ENCODE measurements at regions not wholly inside any gene's neighbourhood (a gene's known extent, or its start where the extent isn't known, plus 50 kb on each side); places are given as distances from the start of the nearest gene placed in this dataset.
A peak's percentile ranks its signal among the peaks of the same experiment; 100 is the strongest.

DNA sequence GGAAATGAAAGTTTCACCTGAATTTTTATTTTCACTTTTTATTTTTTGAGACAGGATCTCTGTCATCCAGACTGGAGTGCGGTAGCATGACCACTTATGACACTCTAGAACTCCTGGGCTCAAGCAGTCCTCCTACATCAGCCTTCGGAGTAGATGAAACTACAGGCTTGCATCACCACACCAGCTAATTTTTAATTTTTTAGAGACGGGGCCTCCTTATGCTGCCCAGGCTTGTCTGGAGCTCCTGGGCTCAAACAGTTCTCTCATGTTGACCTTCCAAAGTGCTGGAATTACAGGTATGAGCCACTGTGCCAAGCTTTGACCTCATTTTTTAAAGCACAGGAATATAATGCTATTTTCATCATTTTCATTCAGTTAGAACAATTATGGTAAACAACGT, 297.0 kb upstream of the KLHL1 start:
- no peak overlapping the region for H3K27ac ChIP-seq (ENCODE audit: low read depth in 1 of 3, low read length in 2 of 3)
- no peaks in the 10 kb centered on the region for H3K36me3 ChIP-seq (ENCODE audit: control insufficient read depth in 3 of 3, insufficient read depth in 2 of 3, low read depth in 1 of 3, low read length in 3 of 3)
- FAIRE-seq (no peak), DNase-seq (no peak)
- no peaks in the 10 kb centered on the region for H3K27me3 ChIP-seq (ENCODE audit: control insufficient read depth in 3 of 3, insufficient read depth in 3 of 3, low read length in 3 of 3)
- no peaks in the 10 kb centered on the region for H3K4me1 ChIP-seq (ENCODE audit: control insufficient read depth in 3 of 3, insufficient read depth in 2 of 3, low read depth in 1 of 3, low read length in 2 of 3)
- no peaks in the 10 kb centered on the region for H3K9me3 ChIP-seq (ENCODE audit: control insufficient read depth in 2 of 2, insufficient read depth in 1 of 2, low read depth in 1 of 2, low read length in 1 of 2)
- WGBS, 3 donors, result 78 to 89% (median 82%) methylated on average over 4 of the region's 4 CpGs
- no peak overlapping the region for H3K4me3 ChIP-seq (ENCODE audit: low read depth in 1 of 3, low read length in 3 of 3)

DNA sequence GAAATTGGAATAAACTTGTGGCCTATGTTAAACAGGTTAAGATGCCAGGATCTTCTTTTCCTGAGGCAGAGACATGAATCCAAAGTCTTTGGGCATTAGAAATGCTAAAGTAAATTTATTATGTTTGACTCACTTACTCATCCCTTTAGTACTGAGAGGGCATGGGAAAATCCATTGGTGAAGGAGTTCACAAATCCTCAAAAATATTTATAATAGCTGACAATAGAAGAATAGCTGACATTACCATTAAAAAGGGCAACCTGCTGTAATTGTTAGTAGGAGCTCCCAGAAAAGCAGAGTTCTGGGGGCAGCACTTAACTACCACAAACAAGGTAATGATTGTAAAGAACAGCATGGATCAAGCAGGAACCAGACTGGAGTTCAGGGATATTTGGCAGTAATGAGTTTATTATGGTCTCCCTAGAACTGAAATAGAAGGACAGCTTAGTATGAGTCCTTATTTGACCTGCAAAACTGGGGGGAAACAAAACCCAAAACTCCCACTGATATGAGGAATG, 285.8 kb upstream of the KLHL1 start:
- H3K4me1 ChIP-seq (ENCODE audit: control insufficient read depth in 3 of 3, insufficient read depth in 2 of 3, low read depth in 1 of 3, low read length in 2 of 3), result peaks cover 0 to 3% (median 2%) of the 10 kb centered on the region in 3 donors
- DNase-seq, result no peak
- H3K36me3 ChIP-seq (ENCODE audit: control insufficient read depth in 3 of 3, insufficient read depth in 2 of 3, low read depth in 1 of 3, low read length in 3 of 3), result no peaks in the 10 kb centered on the region
- no peak overlapping the region for H3K27ac ChIP-seq (ENCODE audit: low read depth in 1 of 3, low read length in 2 of 3)
- H3K9me3 ChIP-seq (ENCODE audit: control insufficient read depth in 2 of 2, insufficient read depth in 1 of 2, low read depth in 1 of 2, low read length in 1 of 2), result no peaks in the 10 kb centered on the region
- H3K4me3 ChIP-seq (ENCODE audit: low read depth in 1 of 3, low read length in 3 of 3), result no peak overlapping the region
- H3K27me3 ChIP-seq (ENCODE audit: control insufficient read depth in 3 of 3, insufficient read depth in 3 of 3, low read length in 3 of 3), result no peaks in the 10 kb centered on the region
- no peak for FAIRE-seq

DNA sequence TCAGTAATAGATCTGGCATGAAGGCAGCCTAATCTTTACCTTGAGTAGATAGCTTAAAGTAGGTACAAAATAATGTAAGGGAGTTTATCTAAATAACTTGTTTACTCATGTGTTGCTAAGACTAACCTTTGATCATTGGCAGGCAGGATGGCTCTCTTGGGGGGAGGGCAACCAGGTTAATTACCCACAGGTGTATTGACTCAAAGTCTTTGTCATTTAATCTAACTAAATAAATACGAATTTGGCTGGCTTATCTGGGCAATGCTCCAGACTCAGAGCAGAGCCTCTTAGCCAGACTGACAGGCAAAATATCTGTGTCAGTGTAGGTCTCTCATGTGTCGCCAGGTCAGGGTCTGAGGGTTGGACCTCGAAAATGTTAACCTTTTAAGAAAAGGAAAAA, 283.4 kb upstream of the KLHL1 start:
- H3K9me3 ChIP-seq (ENCODE audit: control insufficient read depth in 2 of 2, insufficient read depth in 1 of 2, low read depth in 1 of 2, low read length in 1 of 2), result no peaks in the 10 kb centered on the region
- H3K4me3 ChIP-seq (ENCODE audit: low read depth in 1 of 3, low read length in 3 of 3), result no peak overlapping the region
- peak; percentile 61 to 92 for DNase-seq
- H3K4me1 ChIP-seq (ENCODE audit: control insufficient read depth in 3 of 3, insufficient read depth in 2 of 3, low read depth in 1 of 3, low read length in 2 of 3), result peaks cover 0 to 3% (median 2%) of the 10 kb centered on the region in 3 donors
- H3K27ac ChIP-seq (ENCODE audit: low read depth in 1 of 3, low read length in 2 of 3), result no peak overlapping the region
- no peak for FAIRE-seq
- H3K36me3 ChIP-seq (ENCODE audit: control insufficient read depth in 3 of 3, insufficient read depth in 2 of 3, low read depth in 1 of 3, low read length in 3 of 3), result no peaks in the 10 kb centered on the region
- H3K27me3 ChIP-seq (ENCODE audit: control insufficient read depth in 3 of 3, insufficient read depth in 3 of 3, low read length in 3 of 3), result no peaks in the 10 kb centered on the region
- WGBS, 3 donors, result 9 to 31% (median 14%) methylated on average over 3 of the region's 3 CpGs

DNA sequence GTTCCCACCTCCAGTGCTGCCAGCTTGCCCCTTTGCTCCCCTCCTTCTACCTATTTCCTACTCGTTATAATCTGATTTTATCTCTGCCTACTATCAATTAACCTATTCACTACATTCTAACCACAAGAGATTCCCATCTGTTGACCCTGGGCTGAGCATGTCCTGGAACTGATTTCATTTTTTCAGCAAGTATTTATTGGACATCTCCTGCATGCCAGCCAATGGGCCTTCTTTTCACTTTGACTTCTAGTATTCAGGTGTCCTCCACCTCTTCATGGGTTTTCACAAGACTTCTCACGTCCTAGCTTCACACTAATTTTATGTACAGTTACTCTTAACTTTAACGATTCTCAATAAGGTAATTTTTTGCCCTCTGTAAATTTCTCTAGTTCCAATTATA, 282.7 kb upstream of the KLHL1 start:
- 27 to 57% (median 40%) methylated on average over 3 of the region's 3 CpGs for WGBS, 3 donors
- Histone ChIP-seq H3K9me3 (ENCODE audit: control insufficient read depth in 2 of 2, insufficient read depth in 1 of 2, low read depth in 1 of 2, low read length in 1 of 2) (peaks cover 0 to 1% of the 10 kb centered on the region in 2 donors), H3K27me3 (ENCODE audit: control insufficient read depth in 3 of 3, insufficient read depth in 3 of 3, low read length in 3 of 3) (no peaks in the 10 kb centered on the region), H3K27ac (ENCODE audit: low read depth in 1 of 3, low read length in 2 of 3) (no peak overlapping the region), H3K4me3 (ENCODE audit: low read depth in 1 of 3, low read length in 3 of 3) (no peak overlapping the region), H3K36me3 (ENCODE audit: control insufficient read depth in 3 of 3, insufficient read depth in 2 of 3, low read depth in 1 of 3, low read length in 3 of 3) (no peaks in the 10 kb centered on the region), H3K4me1 (ENCODE audit: control insufficient read depth in 3 of 3, insufficient read depth in 2 of 3, low read depth in 1 of 3, low read length in 2 of 3) (peaks cover 0 to 3% (median 2%) of the 10 kb centered on the region in 3 donors)
- DNase-seq, result no peak
- FAIRE-seq, result no peak

DNA sequence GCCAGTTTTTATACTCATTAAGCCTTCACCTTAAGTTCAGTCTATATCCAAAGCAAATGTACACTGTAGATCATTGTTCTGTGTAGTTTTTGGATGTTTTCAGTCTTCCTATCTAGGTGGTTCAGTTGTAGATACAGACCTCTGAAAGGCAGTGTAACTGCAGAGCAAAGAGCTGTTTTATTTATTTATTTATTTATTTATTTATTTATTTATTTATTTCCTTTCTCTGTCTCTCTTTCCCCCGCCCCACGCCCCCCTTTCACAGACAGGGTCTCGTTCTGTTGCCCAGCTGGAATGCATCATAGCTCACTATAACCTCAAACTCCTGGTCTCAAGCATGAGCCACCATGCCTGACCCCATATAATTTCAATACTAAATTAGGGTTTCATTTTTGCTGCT, 281.8 kb upstream of the KLHL1 start:
- no peaks in the 10 kb centered on the region for H3K27me3 ChIP-seq (ENCODE audit: control insufficient read depth in 3 of 3, insufficient read depth in 3 of 3, low read length in 3 of 3)
- peaks cover 0 to 8% of the 10 kb centered on the region in 2 donors for H3K9me3 ChIP-seq (ENCODE audit: control insufficient read depth in 2 of 2, insufficient read depth in 1 of 2, low read depth in 1 of 2, low read length in 1 of 2)
- no peak overlapping the region for H3K27ac ChIP-seq (ENCODE audit: low read depth in 1 of 3, low read length in 2 of 3)
- H3K36me3 ChIP-seq (ENCODE audit: control insufficient read depth in 3 of 3, insufficient read depth in 2 of 3, low read depth in 1 of 3, low read length in 3 of 3), result no peaks in the 10 kb centered on the region
- H3K4me3 ChIP-seq (ENCODE audit: low read depth in 1 of 3, low read length in 3 of 3), result no peak overlapping the region
- FAIRE-seq (no peak), DNase-seq (no peak)
- H3K4me1 ChIP-seq (ENCODE audit: control insufficient read depth in 3 of 3, insufficient read depth in 2 of 3, low read depth in 1 of 3, low read length in 2 of 3), result peaks cover 0 to 3% (median 2%) of the 10 kb centered on the region in 3 donors
- 68 to 87% (median 83%) methylated on average over 3 of the region's 3 CpGs for WGBS, 3 donors

DNA sequence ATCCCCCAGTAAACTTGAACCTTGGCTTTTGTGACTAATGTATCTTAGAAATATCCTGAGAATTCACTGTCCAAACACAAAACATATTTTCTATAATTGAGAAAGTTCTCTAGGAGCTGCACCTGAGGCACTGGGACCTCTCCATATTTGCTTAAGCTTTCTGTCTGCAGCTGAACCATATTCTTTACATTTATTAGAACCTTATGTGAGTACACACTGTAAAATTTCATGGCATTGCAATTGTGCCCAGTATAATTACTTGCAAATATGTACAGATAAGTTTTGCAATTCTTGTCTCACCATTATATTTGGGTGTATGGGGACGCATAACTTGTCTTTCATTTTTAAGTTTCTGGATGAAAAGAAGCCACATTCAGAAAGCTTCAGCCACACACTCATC, 280.7 kb upstream of the KLHL1 start:
- DNase-seq, result no peak
- no peak overlapping the region for H3K27ac ChIP-seq (ENCODE audit: low read depth in 1 of 3, low read length in 2 of 3)
- H3K27me3 ChIP-seq (ENCODE audit: control insufficient read depth in 3 of 3, insufficient read depth in 3 of 3, low read length in 3 of 3), result no peaks in the 10 kb centered on the region
- 33 to 89% (median 41%) methylated on average over 1 of the region's 1 CpG for WGBS, 3 donors
- H3K4me3 ChIP-seq (ENCODE audit: low read depth in 1 of 3, low read length in 3 of 3), result no peak overlapping the region
- H3K9me3 ChIP-seq (ENCODE audit: control insufficient read depth in 2 of 2, insufficient read depth in 1 of 2, low read depth in 1 of 2, low read length in 1 of 2), result peaks cover 0 to 8% of the 10 kb centered on the region in 2 donors
- peaks cover 0 to 3% (median 2%) of the 10 kb centered on the region in 3 donors for H3K4me1 ChIP-seq (ENCODE audit: control insufficient read depth in 3 of 3, insufficient read depth in 2 of 3, low read depth in 1 of 3, low read length in 2 of 3)
- no peaks in the 10 kb centered on the region for H3K36me3 ChIP-seq (ENCODE audit: control insufficient read depth in 3 of 3, insufficient read depth in 2 of 3, low read depth in 1 of 3, low read length in 3 of 3)
- no peak for FAIRE-seq

DNA sequence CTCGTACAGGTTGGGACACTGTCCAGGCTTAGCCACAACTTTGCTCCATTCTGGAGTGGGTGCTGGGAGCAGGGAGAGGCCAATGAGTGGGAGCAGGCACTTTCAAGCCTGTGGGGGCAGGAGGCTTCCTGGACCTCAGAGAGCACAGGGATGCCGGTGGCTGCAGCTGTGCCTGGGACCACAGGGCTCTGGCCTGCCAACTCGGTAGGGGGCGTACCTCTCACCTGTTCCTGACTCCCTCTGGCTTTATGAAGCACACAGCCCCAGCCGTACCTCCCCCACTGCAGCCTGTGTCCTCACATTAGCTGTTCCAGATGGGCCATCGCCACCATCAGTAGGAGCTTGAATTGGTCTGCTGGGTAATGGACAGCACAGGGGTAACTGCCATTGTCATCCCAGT, 278.7 kb upstream of the KLHL1 start:
- 90 to 94% (median 91%) methylated on average over 6 of the region's 6 CpGs for WGBS, 3 donors
- Histone ChIP-seq H3K36me3 (ENCODE audit: control insufficient read depth in 3 of 3, insufficient read depth in 2 of 3, low read depth in 1 of 3, low read length in 3 of 3) (no peaks in the 10 kb centered on the region), H3K4me3 (ENCODE audit: low read depth in 1 of 3, low read length in 3 of 3) (no peak overlapping the region), H3K9me3 (ENCODE audit: control insufficient read depth in 2 of 2, insufficient read depth in 1 of 2, low read depth in 1 of 2, low read length in 1 of 2) (peaks cover 0 to 8% of the 10 kb centered on the region in 2 donors), H3K27ac (ENCODE audit: low read depth in 1 of 3, low read length in 2 of 3) (no peak overlapping the region), H3K27me3 (ENCODE audit: control insufficient read depth in 3 of 3, insufficient read depth in 3 of 3, low read length in 3 of 3) (no peaks in the 10 kb centered on the region), H3K4me1 (ENCODE audit: control insufficient read depth in 3 of 3, insufficient read depth in 2 of 3, low read depth in 1 of 3, low read length in 2 of 3) (peaks cover 0 to 2% (median 0%) of the 10 kb centered on the region in 3 donors)
- DNase-seq, result no peak
- no peak for FAIRE-seq

DNA sequence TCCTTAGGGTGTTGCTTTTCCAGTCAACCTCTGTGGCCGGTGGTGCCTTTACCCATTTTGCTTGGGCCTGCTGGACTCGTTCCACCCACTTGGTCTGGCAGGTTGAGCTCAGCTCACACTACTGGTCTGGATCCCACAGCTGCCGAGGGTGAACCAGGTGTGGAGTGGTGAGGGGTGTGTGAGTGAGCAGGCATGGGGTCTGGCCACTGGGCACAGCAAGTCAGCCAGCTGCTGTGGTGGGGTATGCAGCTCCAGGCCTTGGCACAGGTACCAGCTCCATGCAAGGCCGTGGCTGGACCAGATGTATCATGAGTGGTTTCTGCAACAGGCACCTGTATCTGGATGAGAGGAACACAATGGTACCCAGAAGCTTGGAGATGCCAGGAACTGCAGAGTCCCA, 277.6 kb upstream of the KLHL1 start:
- Histone ChIP-seq H3K9me3 (ENCODE audit: control insufficient read depth in 2 of 2, insufficient read depth in 1 of 2, low read depth in 1 of 2, low read length in 1 of 2) (peaks cover 0 to 8% of the 10 kb centered on the region in 2 donors), H3K4me1 (ENCODE audit: control insufficient read depth in 3 of 3, insufficient read depth in 2 of 3, low read depth in 1 of 3, low read length in 2 of 3) (no peaks in the 10 kb centered on the region), H3K27ac (ENCODE audit: low read depth in 1 of 3, low read length in 2 of 3) (no peak overlapping the region), H3K36me3 (ENCODE audit: control insufficient read depth in 3 of 3, insufficient read depth in 2 of 3, low read depth in 1 of 3, low read length in 3 of 3) (no peaks in the 10 kb centered on the region), H3K4me3 (ENCODE audit: low read depth in 1 of 3, low read length in 3 of 3) (no peak overlapping the region), H3K27me3 (ENCODE audit: control insufficient read depth in 3 of 3, insufficient read depth in 3 of 3, low read length in 3 of 3) (no peaks in the 10 kb centered on the region)
- no peak for DNase-seq
- FAIRE-seq, result no peak
- WGBS, 3 donors, result 85 to 92% (median 90%) methylated on average over 4 of the region's 4 CpGs

DNA sequence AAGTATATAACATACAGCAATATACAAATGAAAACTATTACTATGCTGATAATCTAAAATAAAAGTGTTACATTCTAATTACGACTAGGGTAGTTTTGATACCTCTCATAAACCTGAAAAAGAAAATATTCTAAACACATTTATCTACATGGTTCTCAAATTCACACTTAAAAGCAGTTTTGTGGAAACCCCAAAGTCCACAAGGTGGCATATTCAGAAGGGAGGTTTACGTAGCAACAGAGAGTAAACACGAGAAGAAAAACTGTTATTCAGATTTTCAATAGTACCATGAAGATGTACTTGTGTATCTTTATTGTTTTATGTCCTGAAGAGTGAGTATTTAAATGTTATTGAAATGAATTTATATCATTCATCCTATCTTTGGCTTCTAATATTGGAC, 275.9 kb upstream of the KLHL1 start:
- FAIRE-seq, result no peak
- Histone ChIP-seq H3K36me3 (ENCODE audit: control insufficient read depth in 3 of 3, insufficient read depth in 2 of 3, low read depth in 1 of 3, low read length in 3 of 3) (no peaks in the 10 kb centered on the region), H3K9me3 (ENCODE audit: control insufficient read depth in 2 of 2, insufficient read depth in 1 of 2, low read depth in 1 of 2, low read length in 1 of 2) (peaks cover 0 to 8% of the 10 kb centered on the region in 2 donors), H3K4me3 (ENCODE audit: low read depth in 1 of 3, low read length in 3 of 3) (no peak overlapping the region), H3K27me3 (ENCODE audit: control insufficient read depth in 3 of 3, insufficient read depth in 3 of 3, low read length in 3 of 3) (no peaks in the 10 kb centered on the region), H3K27ac (ENCODE audit: low read depth in 1 of 3, low read length in 2 of 3) (no peak overlapping the region), H3K4me1 (ENCODE audit: control insufficient read depth in 3 of 3, insufficient read depth in 2 of 3, low read depth in 1 of 3, low read length in 2 of 3) (no peaks in the 10 kb centered on the region)
- no peak for DNase-seq
- 79 to 86% (median 80%) methylated on average over 3 of the region's 3 CpGs for WGBS, 3 donors
